GM19468 (cell line): ENCODE measurements at regions not wholly inside any gene's neighbourhood (a gene's known extent, or its start where the extent isn't known, plus 50 kb on each side); places are given as distances from the start of the nearest gene placed in this dataset.
"Not testable (repeated sequence)": the region's sequence is repeated elsewhere in the genome, so short reads cannot be mapped to it uniquely, and the experiment has no call there.

Experiments
- ATAC-seq: cut with Tn5 transposase; IDR thresholded peaks from one replicate; pipeline ENCODE4 v1.9.1; 2021; ENCODE audit warnings: mild to moderate bottlenecking, moderate library complexity, moderate number of reproducible peaks; ENCODE audit not compliant: unreplicated experiment; ENCODE audit errors: extremely low read depth

DNA sequence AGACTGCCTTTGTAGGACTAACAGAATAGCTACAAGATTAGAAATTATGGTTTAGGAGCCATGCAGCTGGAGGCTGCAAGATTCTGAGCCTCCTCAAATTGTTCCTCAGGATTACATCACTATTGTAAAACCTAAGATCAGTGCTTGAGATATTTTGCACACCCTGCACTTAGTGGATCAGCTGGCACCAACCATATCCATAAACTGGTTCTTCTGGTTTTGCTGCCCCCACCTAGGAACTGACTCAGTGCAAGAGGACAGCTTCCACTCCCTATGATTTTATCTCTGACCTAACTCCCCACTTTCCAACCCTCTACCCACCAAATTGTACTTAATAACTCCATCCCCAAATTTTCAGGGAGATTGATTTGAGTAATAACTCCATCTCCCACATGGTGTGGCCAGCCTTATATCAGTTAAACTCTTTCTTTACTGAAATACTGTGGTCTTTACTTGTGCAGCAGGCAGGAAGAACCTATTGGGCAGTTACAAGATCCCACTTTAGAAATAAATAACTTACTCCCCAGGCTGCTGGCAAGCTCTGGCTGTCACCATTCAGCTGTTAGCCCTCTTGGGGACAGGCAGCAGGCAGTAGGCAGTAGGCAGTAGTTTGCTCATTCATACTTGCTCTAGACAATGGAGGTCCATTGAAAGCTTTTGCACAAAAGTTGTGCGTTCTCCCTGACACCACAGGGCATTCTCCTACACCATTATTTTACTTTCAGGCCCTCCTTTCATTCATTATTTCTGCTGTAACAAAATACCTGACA is 119.0 kb downstream of the SLC17A6 start:
- no peak for ATAC-seq

DNA sequence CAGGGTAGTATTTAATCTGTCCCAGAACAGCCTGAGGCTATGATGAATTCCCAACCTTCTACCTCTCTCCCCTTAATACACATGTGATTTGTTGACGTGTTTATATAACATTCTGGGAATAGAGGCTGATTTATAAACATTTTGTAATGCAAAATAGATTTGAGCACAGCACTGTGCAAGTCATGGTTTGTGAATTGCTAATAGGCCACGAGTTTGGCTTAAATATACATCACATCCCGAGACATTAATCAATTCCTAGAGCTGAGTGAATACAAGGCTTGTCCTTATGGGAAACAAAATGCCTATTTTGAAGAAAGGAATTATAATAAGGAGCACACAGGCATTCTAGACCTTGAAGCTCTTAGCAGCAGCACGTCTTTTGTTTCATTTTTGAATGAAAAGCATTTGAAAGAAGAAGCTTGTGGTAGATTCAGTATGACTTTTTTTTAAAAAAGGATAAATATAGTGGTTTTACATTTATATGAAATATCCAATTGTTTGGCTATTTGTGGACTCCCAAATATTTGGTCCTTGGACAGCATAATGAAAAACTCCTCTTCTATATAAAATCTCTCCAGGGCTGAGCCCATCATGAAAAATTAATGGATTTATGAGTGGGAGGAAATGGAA is 116.4 kb downstream of the SLC17A6 start:
- no peak for ATAC-seq

DNA sequence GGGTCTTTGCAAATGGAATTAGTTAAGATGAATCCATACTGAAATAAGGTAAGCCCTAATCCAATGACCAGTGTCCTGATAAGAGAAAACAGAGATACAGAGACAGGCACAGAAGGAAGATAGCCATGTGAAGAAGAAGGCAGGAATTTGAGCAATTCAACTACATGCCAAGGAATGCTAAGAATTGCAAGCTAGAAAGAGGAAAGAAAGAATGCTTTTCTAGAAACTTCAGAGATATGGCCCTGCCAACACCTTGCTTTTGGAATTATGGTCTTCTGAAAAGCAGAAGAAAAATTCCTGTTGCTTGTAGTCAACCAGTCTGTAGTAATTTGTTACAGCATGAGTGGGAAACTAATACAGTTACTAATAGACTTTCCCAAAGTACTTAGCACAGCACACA is 111.3 kb downstream of the SLC17A6 start:
- no peak for ATAC-seq

DNA sequence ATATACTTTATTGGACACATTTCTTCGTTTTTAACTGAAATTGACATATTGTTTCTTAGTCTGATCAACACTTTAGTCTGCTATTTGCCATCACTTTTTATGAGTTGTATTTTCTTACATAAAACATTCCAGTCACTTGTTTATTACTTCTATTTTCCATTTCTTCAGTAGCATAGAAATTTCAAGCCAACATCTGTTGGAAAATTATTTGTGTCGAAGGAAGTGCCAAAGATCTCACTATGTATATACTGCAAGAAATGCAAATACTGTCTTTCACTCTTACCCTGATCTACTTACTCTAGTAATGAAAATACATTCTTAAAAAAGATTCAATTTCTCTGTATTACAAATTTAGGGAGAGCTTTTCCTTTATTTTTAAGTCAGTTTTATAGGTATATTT is 105.9 kb downstream of the SLC17A6 start:
- no peak for ATAC-seq

DNA sequence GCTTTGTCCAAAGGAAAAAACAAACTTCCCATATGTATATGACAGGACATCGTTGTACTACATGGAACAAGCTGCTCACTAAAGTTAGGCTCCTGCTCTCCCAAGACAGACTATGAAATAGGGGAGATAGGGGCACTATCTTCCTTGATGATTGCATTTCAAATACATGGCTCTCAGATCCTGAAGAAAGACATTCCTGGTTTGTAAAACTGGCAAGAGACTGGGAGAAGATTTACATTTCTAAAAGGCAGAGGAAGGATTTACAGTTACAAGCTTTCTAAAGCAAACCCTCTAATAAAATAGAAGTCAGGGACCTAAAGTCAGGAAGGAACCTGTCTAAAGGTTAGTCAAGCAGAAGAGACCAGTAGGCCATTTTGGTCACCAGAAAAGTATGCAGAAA is 103.7 kb downstream of the SLC17A6 start:
- ATAC-seq, result no peak

DNA sequence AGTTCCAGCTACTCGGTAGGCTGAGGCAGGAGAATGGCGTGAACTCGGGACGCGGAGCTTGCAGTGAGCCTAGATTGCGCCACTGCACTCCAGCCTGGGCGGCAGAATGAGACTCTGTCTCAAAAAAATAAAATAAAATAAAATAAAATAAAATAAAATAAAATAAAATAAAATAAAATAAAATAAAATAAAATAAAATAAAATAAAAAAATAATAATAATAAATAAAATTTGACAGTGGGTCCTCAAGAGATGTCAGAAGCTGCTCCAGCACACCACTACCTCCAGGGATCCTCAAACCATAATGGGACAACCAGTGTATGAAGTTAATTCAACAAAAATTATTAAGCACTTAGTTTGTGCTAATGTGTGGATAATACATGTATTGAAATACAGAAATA is 97.4 kb downstream of the SLC17A6 start:
- not testable (repeated sequence) for ATAC-seq

DNA sequence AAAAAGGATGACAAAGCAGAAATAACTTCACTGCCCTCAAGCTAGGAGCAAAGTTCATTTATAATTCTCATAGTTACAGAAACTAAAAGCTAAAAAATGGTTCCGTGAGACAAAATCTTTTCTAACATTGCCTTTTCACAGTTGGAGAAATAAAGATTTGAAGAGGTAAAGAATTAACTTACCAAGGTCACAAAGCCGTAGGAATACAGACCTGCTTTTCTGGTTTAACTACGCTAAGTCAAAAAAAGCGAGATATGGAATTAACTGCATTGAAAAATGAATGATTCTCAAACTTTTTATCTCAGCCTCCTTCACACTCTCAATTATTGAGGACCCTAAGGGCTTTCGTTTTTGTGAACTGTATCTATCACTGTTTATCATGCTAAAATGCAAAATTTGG is 95.3 kb downstream of the SLC17A6 start:
- no peak for ATAC-seq

DNA sequence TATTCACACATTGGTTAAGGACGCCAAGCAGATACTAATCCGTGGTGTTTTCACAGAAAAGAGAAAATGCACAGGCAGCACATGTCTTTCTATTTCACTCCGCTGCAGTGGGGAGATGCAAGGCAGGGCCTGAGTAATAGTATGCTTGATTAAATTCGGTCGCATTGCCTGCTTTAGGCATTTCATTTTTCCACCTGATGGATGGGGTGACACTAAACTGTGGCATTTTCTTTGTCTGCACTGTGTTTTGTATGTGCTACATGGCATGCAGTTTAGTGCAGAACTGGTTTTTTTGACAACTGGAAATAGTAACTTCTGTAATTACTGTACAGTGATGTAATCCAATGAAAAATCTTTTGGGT is 94.9 kb downstream of the SLC17A6 start:
- no peak for ATAC-seq

DNA sequence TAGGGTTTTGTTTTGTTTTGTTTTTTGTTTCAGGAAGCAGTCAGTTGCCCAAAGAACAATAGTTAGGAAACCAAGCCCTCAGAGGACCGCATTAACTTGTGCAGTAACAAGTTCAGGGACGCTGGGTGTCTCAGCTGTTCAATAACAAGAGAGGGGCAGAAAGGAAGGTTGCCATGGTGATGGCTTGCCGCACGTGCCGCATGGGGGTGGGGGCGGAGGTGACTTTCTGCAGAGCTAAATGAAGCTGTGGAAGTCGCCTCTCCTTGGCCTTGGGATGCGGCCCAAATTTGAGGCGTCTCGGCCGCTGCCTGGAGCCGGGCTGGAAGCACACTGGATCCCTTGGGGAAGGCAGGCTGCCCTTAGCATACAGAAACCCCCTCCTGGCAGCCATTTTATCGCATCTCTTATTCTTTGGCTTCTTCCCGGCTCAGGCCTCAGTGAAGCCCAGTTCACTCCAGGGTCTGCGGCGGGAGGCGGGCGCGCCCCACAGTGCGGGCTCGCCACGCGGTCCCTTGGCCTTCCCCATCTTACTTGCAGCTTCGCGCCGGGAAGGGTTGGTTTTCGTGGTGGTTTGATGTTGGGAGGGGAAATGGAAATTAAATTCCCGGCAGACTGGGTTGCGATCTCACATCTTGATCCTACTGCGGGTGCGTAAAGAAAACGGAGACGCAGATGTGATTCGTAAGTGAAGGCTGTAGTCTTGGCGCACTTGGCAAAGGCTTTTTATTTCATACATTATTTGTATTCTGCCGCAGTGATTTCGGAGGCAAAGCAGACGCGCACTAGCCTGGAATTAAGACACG is 94.3 kb downstream of the SLC17A6 start:
- ATAC-seq, result no peak

DNA sequence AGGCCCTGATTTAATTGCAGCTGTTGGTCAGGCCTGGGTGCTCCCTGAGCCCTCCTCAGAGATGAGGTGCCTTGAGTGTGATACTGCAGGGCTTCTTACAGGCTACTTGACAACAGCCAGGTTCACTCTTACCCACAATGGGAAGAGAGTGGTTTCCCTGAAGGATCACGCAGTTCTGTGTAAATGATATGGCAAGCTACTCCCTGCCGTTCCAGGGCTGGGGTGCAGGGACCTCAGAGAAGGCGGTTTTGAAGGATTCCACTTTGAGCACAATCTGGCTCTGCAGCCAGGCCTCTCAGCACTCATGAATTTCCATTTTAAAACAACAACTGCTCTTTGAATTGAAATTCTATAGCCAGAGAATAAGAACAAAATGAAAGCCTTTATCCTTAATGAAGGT is 92.9 kb downstream of the SLC17A6 start:
- no peak for ATAC-seq

DNA sequence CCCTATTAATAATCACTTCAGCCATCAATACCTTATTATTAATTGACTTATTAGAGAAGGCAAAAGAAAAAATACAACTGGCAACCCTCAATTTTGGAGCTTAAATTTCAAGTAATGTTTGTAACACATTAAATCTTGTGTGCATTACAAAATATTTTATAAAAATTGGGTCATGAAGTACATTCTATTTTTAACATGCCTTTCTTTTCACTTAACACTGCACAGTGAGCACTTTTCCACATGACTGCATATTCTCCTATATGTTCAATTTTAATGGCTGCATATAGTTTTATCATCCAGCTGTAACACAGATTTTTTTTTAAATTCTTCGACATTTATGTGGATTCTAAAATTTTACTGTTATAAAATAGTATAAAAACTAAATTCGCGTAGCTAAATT is 92.5 kb downstream of the SLC17A6 start:
- no peak for ATAC-seq

DNA sequence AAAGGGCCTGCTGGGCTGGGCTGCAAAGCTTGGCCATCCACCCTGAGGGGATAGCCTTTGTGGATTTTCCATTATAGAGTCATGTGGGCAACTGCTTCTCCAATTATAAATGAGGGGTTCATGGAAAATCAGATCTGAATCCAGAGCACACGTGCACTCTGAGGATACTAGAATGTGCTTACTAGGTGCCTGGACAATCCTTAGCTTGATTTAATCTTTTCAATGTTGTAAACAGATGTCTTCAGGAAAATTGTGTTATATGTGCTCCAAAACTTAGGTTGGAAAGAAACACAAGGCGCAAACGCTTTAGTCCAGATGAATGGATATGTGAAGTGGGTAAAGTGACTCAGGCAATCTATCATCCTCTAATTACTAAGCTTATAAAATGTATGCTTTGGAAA is 92.0 kb downstream of the SLC17A6 start:
- ATAC-seq, result no peak
